ENCODE measurements at regions not wholly inside any gene's neighbourhood (a gene's known extent, or its start where the extent isn't known, plus 50 kb on each side); places are given as distances from the start of the nearest gene placed in this dataset.

DNA sequence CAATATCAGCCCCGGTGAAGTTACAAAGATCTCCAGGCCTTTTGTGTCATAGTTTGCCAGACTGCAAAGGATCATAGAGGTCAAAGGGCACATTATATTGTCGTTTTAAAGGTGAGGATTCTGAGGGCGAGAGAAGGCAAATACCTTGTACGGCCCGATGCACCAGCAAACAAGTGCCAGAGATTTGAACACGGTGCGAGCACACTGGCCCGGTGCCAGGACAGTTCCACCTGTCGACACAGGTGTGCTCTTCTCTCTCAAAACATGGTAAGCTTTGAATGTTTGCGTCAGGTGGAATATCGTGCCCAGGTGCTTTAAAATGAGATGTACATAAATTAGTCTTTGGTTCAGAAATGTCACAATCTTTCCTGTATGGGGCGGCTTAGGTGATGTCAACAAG lies 776.1 kb upstream of the ID2 start:
- Histone ChIP-seq H3K27me3 (no peaks in the 10 kb centered on the region), H3K4me1 (no peaks in the 10 kb centered on the region), H3K36me3 (no peaks in the 10 kb centered on the region), H3K9me3 (no peaks in the 10 kb centered on the region), H3K27ac (no peak overlapping the region), H3K4me3 (no peak overlapping the region)
- TF ChIP-seq, protein P1, sequence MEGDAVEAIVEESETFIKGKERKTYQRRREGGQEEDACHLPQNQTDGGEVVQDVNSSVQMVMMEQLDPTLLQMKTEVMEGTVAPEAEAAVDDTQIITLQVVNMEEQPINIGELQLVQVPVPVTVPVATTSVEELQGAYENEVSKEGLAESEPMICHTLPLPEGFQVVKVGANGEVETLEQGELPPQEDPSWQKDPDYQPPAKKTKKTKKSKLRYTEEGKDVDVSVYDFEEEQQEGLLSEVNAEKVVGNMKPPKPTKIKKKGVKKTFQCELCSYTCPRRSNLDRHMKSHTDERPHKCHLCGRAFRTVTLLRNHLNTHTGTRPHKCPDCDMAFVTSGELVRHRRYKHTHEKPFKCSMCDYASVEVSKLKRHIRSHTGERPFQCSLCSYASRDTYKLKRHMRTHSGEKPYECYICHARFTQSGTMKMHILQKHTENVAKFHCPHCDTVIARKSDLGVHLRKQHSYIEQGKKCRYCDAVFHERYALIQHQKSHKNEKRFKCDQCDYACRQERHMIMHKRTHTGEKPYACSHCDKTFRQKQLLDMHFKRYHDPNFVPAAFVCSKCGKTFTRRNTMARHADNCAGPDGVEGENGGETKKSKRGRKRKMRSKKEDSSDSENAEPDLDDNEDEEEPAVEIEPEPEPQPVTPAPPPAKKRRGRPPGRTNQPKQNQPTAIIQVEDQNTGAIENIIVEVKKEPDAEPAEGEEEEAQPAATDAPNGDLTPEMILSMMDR (IDR thresholded peaks at IDR 0.05) = no peak
- DNase-seq (ENCODE audit: low spot score) = no peak

- no peaks in the 10 kb centered on the region for H3K4me1 ChIP-seq
- no peaks in the 10 kb centered on the region for H3K36me3 ChIP-seq
- no peak overlapping the region for H3K4me3 ChIP-seq
- H3K9me3 ChIP-seq = no peaks in the 10 kb centered on the region
- TF ChIP-seq, protein P1 (IDR thresholded peaks at IDR 0.05) = no peak
- H3K27me3 ChIP-seq = no peaks in the 10 kb centered on the region
- no peak overlapping the region for H3K27ac ChIP-seq
- DNase-seq (ENCODE audit: low spot score) = no peak
Measured at GRCh38 chr2:7906431-7906830, 775.4 kb upstream of the ID2 start.

DNA sequence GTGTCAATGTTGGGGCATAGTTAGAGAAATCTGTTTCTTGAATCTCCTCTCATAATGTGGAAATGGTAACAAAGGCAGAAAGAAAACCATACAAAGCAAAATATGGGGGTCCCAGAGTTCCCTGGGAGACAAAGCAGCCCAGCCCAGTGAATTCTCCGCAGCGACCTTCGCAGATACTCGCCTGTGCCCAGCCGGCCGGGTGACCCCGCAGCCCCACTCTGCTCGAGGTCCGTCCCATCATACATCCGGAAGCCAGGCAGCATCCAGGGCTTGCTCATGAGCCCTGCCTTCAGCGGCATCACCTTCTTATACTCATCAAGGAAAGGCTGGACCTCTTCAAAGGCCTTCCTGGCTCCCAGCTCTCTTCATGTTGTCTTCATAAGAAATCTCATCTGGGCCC lies 774.8 kb upstream of the ID2 start:
- TF ChIP-seq, protein P1 (IDR thresholded peaks at IDR 0.05) = no peak
- no peaks in the 10 kb centered on the region for H3K9me3 ChIP-seq
- no peak overlapping the region for H3K4me3 ChIP-seq
- no peak overlapping the region for H3K27ac ChIP-seq
- H3K27me3 ChIP-seq = no peaks in the 10 kb centered on the region
- H3K36me3 ChIP-seq = no peaks in the 10 kb centered on the region
- DNase-seq (ENCODE audit: low spot score) = no peak
- H3K4me1 ChIP-seq = no peaks in the 10 kb centered on the region

- Histone ChIP-seq H3K27me3 (no peaks in the 10 kb centered on the region), H3K9me3 (no peaks in the 10 kb centered on the region), H3K27ac (no peak overlapping the region), H3K36me3 (no peaks in the 10 kb centered on the region), H3K4me3 (no peak overlapping the region), H3K4me1 (no peaks in the 10 kb centered on the region)
- TF ChIP-seq, protein P1 (IDR thresholded peaks at IDR 0.05) = no peak
- no peak for DNase-seq (ENCODE audit: low spot score)
Measured at GRCh38 chr2:7910752-7911151, 771.1 kb upstream of the ID2 start.

- H3K36me3 ChIP-seq = no peaks in the 10 kb centered on the region
- no peak overlapping the region for H3K4me3 ChIP-seq
- no peaks in the 10 kb centered on the region for H3K4me1 ChIP-seq
- no peak for DNase-seq (ENCODE audit: low spot score)
- H3K27me3 ChIP-seq = no peaks in the 10 kb centered on the region
- no peaks in the 10 kb centered on the region for H3K9me3 ChIP-seq
- H3K27ac ChIP-seq = no peak overlapping the region
- TF ChIP-seq, protein P1 (IDR thresholded peaks at IDR 0.05) = no peak
Measured at GRCh38 chr2:7911196-7911595, 770.7 kb upstream of the ID2 start.

GRCh38 chr2:7913974-7914373 lies 767.9 kb upstream of the ID2 start:
- H3K27ac ChIP-seq = no peak overlapping the region
- H3K4me3 ChIP-seq = no peak overlapping the region
- no peaks in the 10 kb centered on the region for H3K27me3 ChIP-seq
- TF ChIP-seq, protein P1 (IDR thresholded peaks at IDR 0.05) = no peak
- DNase-seq (ENCODE audit: low spot score) = no peak
- no peaks in the 10 kb centered on the region for H3K4me1 ChIP-seq
- H3K36me3 ChIP-seq = no peaks in the 10 kb centered on the region
- no peaks in the 10 kb centered on the region for H3K9me3 ChIP-seq

All from right atrium auricular region (tissue), 2 donors.